Mesendoderm (in vitro differentiated cells): ENCODE measurements at regions not wholly inside any gene's neighbourhood (a gene's known extent, or its start where the extent isn't known, plus 50 kb on each side); places are given as distances from the start of the nearest gene placed in this dataset.

Experiments used
- DNase-seq: peaks from one replicate; pipeline ENCODE4 v3.0.0; 2013
- H2AK5ac ChIP-seq: 2 replicates; pipeline ENCODE4 v1.6.1; 2013; ENCODE audit warnings: low read length, inconsistent platforms
- H2BK120ac ChIP-seq: 2 replicates; pipeline ENCODE4 v1.6.1; 2013; ENCODE audit warnings: low read depth, mild to moderate bottlenecking, low read length, moderate library complexity, mixed read lengths
- H2BK15ac ChIP-seq: replicated peaks from 2 replicates; pipeline ENCODE4 v1.6.1; 2013; ENCODE audit warnings: low read depth, mild to moderate bottlenecking, moderate library complexity
- H2BK5ac ChIP-seq: 2 replicates; pipeline ENCODE4 v1.6.1; 2013; ENCODE audit warnings: low read length, inconsistent platforms
- H3K18ac ChIP-seq: 2 replicates; pipeline ENCODE4 v1.6.1; 2013; ENCODE audit warnings: mild to moderate bottlenecking, low read length, mixed read lengths
- H3K23ac ChIP-seq: one replicate; pipeline ENCODE4 v1.6.1; 2013; ENCODE audit warnings: low read length
- H3K27ac ChIP-seq: 2 replicates; pipeline ENCODE4 v1.5.1; 2013; ENCODE audit warnings: low read depth, mild to moderate bottlenecking, inconsistent platforms, low read length, moderate library complexity
- H3K27me3 ChIP-seq: 2 replicates; pipeline ENCODE4 v1.6.1; 2013; ENCODE audit warnings: low read length, control low read depth, mild to moderate bottlenecking, inconsistent platforms; ENCODE audit not compliant: insufficient read depth, poor library complexity
- H3K36me3 ChIP-seq: 2 replicates; pipeline ENCODE4 v1.6.1; 2013; ENCODE audit warnings: low read length, inconsistent platforms; ENCODE audit not compliant: control insufficient read depth, insufficient read depth
- H3K4ac ChIP-seq: one replicate; pipeline ENCODE4 v1.6.1; 2013; ENCODE audit warnings: low read depth, mild to moderate bottlenecking, low read length, moderate library complexity
- H3K4me1 ChIP-seq: 2 replicates; pipeline ENCODE4 v1.6.1; 2013; ENCODE audit warnings: low read depth, low read length, inconsistent platforms; ENCODE audit not compliant: control insufficient read depth
- H3K4me2 ChIP-seq: 2 replicates; pipeline ENCODE4 v1.6.1; 2013; ENCODE audit warnings: low read length
- H3K4me3 ChIP-seq: 2 replicates; pipeline ENCODE4 v1.5.1; 2013; ENCODE audit warnings: mild to moderate bottlenecking, low read length
- H3K56ac ChIP-seq: one replicate; pipeline ENCODE4 v1.6.1; 2013; ENCODE audit warnings: low read length
- H3K79me1 ChIP-seq: 2 replicates; pipeline ENCODE4 v1.6.1; 2013; ENCODE audit warnings: low read length, inconsistent platforms
- H3K79me2 ChIP-seq: 2 replicates; pipeline ENCODE4 v1.6.1; 2013; ENCODE audit warnings: mild to moderate bottlenecking, low read length; ENCODE audit not compliant: control insufficient read depth, insufficient read depth
- H3K9ac ChIP-seq: 2 replicates; pipeline ENCODE4 v1.6.1; 2013; ENCODE audit warnings: low read length, inconsistent platforms
- H4K5ac ChIP-seq: one replicate; pipeline ENCODE4 v1.6.1; 2013; ENCODE audit warnings: low read length
- H4K8ac ChIP-seq: one replicate; pipeline ENCODE4 v1.6.1; 2013; ENCODE audit warnings: low read depth, mild to moderate bottlenecking, control low read depth, low read length, moderate library complexity
- WGBS: extraction: QIAGEN DNeasy Blood & Tissue Kit; methylation state at CpG from one replicate; pipeline ENCODE4 v1.1.7; 2013; ENCODE audit warnings: low lambda C conversion rate, missing lambda C conversion rate; ENCODE audit not compliant: insufficient coverage; ENCODE audit errors: extremely low coverage; 5-methylcytosine and 5-hydroxymethylcytosine counted together

- H2BK5ac ChIP-seq, result no peak overlapping the region
- no peaks in the 10 kb centered on the region for H3K79me1 ChIP-seq
- H2BK15ac ChIP-seq, result no peak overlapping the region
- peak overlapping the region; percentile 37 for H3K4ac ChIP-seq
- H3K79me2 ChIP-seq, result no peaks in the 10 kb centered on the region
- H3K4me1 ChIP-seq, result peaks cover 2% of the 10 kb centered on the region
- no peak overlapping the region for H4K8ac ChIP-seq
- H4K5ac ChIP-seq, result no peak overlapping the region
- H3K4me2 ChIP-seq, result no peak overlapping the region
- no peak overlapping the region for H3K56ac ChIP-seq
- H2AK5ac ChIP-seq, result no peak overlapping the region
- H3K18ac ChIP-seq, result peak overlapping the region; percentile 25
- H2BK120ac ChIP-seq, result no peak overlapping the region
- H3K23ac ChIP-seq, result no peak overlapping the region
- no peak for DNase-seq
- no peak overlapping the region for H3K4me3 ChIP-seq
- no peak overlapping the region for H3K27ac ChIP-seq
- H3K9ac ChIP-seq, result no peak overlapping the region
- H3K27me3 ChIP-seq, result no peaks in the 10 kb centered on the region
- H3K36me3 ChIP-seq, result no peaks in the 10 kb centered on the region
These were observed 67.8 kb downstream of the GP2 start for GRCh38 chr16:20259541-20259940.

GRCh38 chr16:20257234-20257633 is 70.1 kb downstream of the GP2 start:
- no CpG with 5 or more reads among the region's 3 CpGs for WGBS
- H2AK5ac ChIP-seq, result no peak overlapping the region

GRCh38 chr16:20255002-20255401 is 72.3 kb downstream of the GP2 start:
- no peak overlapping the region for H3K4ac ChIP-seq
- no peak overlapping the region for H3K9ac ChIP-seq
- no peaks in the 10 kb centered on the region for H3K79me1 ChIP-seq
- no peak overlapping the region for H3K18ac ChIP-seq
- no peak overlapping the region for H3K27ac ChIP-seq
- H2AK5ac ChIP-seq, result no peak overlapping the region
- H3K23ac ChIP-seq, result no peak overlapping the region
- no peak overlapping the region for H2BK15ac ChIP-seq
- H2BK5ac ChIP-seq, result no peak overlapping the region
- H4K8ac ChIP-seq, result no peak overlapping the region
- WGBS, result no CpG with 5 or more reads among the region's 1 CpG
- no peak overlapping the region for H4K5ac ChIP-seq
- no peaks in the 10 kb centered on the region for H3K79me2 ChIP-seq
- no peaks in the 10 kb centered on the region for H3K36me3 ChIP-seq
- H3K27me3 ChIP-seq, result no peaks in the 10 kb centered on the region
- no peak overlapping the region for H2BK120ac ChIP-seq
- no peak overlapping the region for H3K56ac ChIP-seq
- no peak overlapping the region for H3K4me3 ChIP-seq
- no peak overlapping the region for H3K4me2 ChIP-seq
- no peak for DNase-seq
- H3K4me1 ChIP-seq, result peaks cover under 1% of the 10 kb centered on the region

More at GRCh38 chr16:20257234-20257633, 70.1 kb downstream of the GP2 start:
- no peak overlapping the region for H4K8ac ChIP-seq
- H2BK15ac ChIP-seq, result no peak overlapping the region
- H3K23ac ChIP-seq, result no peak overlapping the region
- peak; percentile 16 for DNase-seq
- no peaks in the 10 kb centered on the region for H3K79me2 ChIP-seq
- H4K5ac ChIP-seq, result no peak overlapping the region
- no peaks in the 10 kb centered on the region for H3K36me3 ChIP-seq
- no peaks in the 10 kb centered on the region for H3K27me3 ChIP-seq
- no peak overlapping the region for H3K9ac ChIP-seq
- no peak overlapping the region for H3K4ac ChIP-seq
- no peak overlapping the region for H3K4me2 ChIP-seq
- H2BK5ac ChIP-seq, result no peak overlapping the region
- no peak overlapping the region for H2BK120ac ChIP-seq
- no peak overlapping the region for H3K27ac ChIP-seq
- H3K4me3 ChIP-seq, result no peak overlapping the region
- H3K56ac ChIP-seq, result no peak overlapping the region
- H3K79me1 ChIP-seq, result no peaks in the 10 kb centered on the region
- no peak overlapping the region for H3K18ac ChIP-seq
- H3K4me1 ChIP-seq, result peaks cover 2% of the 10 kb centered on the region

- DNase-seq, result no peak
- no peak overlapping the region for H2BK120ac ChIP-seq
- H4K5ac ChIP-seq, result no peak overlapping the region
- H3K9ac ChIP-seq, result no peak overlapping the region
- H3K4ac ChIP-seq, result no peak overlapping the region
- no peaks in the 10 kb centered on the region for H3K79me2 ChIP-seq
- no peak overlapping the region for H4K8ac ChIP-seq
- no peak overlapping the region for H3K27ac ChIP-seq
- WGBS, result no CpG with 5 or more reads among the region's 2 CpGs
- H3K79me1 ChIP-seq, result no peaks in the 10 kb centered on the region
- H3K4me1 ChIP-seq, result no peaks in the 10 kb centered on the region
- no peak overlapping the region for H2BK15ac ChIP-seq
- H3K23ac ChIP-seq, result no peak overlapping the region
- no peaks in the 10 kb centered on the region for H3K36me3 ChIP-seq
- no peak overlapping the region for H3K56ac ChIP-seq
- H3K4me3 ChIP-seq, result no peak overlapping the region
- H2BK5ac ChIP-seq, result no peak overlapping the region
- no peak overlapping the region for H2AK5ac ChIP-seq
- no peak overlapping the region for H3K18ac ChIP-seq
- no peaks in the 10 kb centered on the region for H3K27me3 ChIP-seq
- H3K4me2 ChIP-seq, result no peak overlapping the region
These were observed 73.5 kb downstream of the GP2 start for GRCh38 chr16:20253825-20254224.

- Histone ChIP-seq H3K56ac (no peak overlapping the region), H3K4me3 (no peak overlapping the region), H2AK5ac (no peak overlapping the region), H2BK120ac (no peak overlapping the region), H4K8ac (no peak overlapping the region), H3K27me3 (no peaks in the 10 kb centered on the region), H2BK15ac (no peak overlapping the region), H4K5ac (no peak overlapping the region), H3K4ac (no peak overlapping the region), H3K9ac (no peak overlapping the region), H3K79me1 (no peaks in the 10 kb centered on the region), H3K23ac (no peak overlapping the region), H3K4me1 (no peaks in the 10 kb centered on the region), H3K27ac (no peak overlapping the region), H3K4me2 (no peak overlapping the region), H3K79me2 (no peaks in the 10 kb centered on the region), H3K18ac (no peak overlapping the region), H3K36me3 (no peaks in the 10 kb centered on the region), H2BK5ac (no peak overlapping the region)
- no CpG with 5 or more reads among the region's 1 CpG for WGBS
- DNase-seq, result no peak
These were observed 78.1 kb downstream of the GP2 start for GRCh38 chr16:20249211-20249610.

GRCh38 chr16:20247076-20247475 is 80.2 kb downstream of the GP2 start:
- Histone ChIP-seq H3K23ac (no peak overlapping the region), H3K36me3 (no peaks in the 10 kb centered on the region), H2BK15ac (no peak overlapping the region), H4K5ac (no peak overlapping the region), H2BK5ac (no peak overlapping the region), H3K4me1 (peaks cover 6% of the 10 kb centered on the region), H3K4me3 (no peak overlapping the region), H3K27ac (no peak overlapping the region), H3K79me2 (no peaks in the 10 kb centered on the region), H2AK5ac (no peak overlapping the region), H2BK120ac (no peak overlapping the region), H3K79me1 (no peaks in the 10 kb centered on the region), H3K18ac (no peak overlapping the region), H3K4me2 (no peak overlapping the region), H4K8ac (no peak overlapping the region), H3K4ac (no peak overlapping the region), H3K27me3 (no peaks in the 10 kb centered on the region), H3K9ac (no peak overlapping the region), H3K56ac (no peak overlapping the region)
- no peak for DNase-seq
- no CpG with 5 or more reads among the region's 3 CpGs for WGBS
